ENCODE measurements at regions not wholly inside any gene's neighbourhood (a gene's known extent, or its start where the extent isn't known, plus 50 kb on each side); places are given as distances from the start of the nearest gene placed in this dataset.

- in situ Hi-C loops (cut with HindIII; ENCODE audit: low pct_unique_long_range_greater_than_20kb, low sequenced_read_pairs): no loop called here
- no peak for DNase-seq (ENCODE audit: low read depth, low spot score)
These were observed 83.3 kb upstream of the PAQR3 start for GRCh38 chr4:79022529-79022928.

GRCh38 chr4:79017481-79017880 is 78.2 kb upstream of the PAQR3 start:
- no peak for DNase-seq (ENCODE audit: low read depth, low spot score)
- in situ Hi-C loops (cut with HindIII; ENCODE audit: low pct_unique_long_range_greater_than_20kb, low sequenced_read_pairs): no loop called here

GRCh38 chr4:79016878-79017277 is 77.6 kb upstream of the PAQR3 start:
- DNase-seq (ENCODE audit: low read depth, low spot score): no peak
- in situ Hi-C loops (cut with HindIII; ENCODE audit: low pct_unique_long_range_greater_than_20kb, low sequenced_read_pairs): no loop called here

DNA sequence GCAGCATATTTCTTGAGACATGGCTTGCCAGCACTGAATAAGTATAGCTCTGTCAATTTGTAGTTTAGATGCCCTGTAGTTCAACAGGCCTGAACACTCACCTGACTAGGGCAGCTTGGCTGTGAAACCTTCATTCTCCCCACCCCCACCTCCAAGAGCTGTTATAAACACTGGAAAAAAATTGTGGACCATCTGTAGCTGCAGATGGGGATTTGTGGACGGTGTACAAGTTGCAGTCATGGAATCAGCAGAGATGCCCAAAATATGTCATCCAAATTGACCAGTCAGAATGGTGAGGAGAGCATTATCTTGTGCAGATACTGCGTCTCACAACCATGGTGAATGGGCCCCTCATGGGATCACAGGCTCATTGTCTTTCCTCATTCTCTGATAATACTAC is 76.2 kb upstream of the PAQR3 start:
- DNase-seq (ENCODE audit: low read depth, low spot score): no peak
- in situ Hi-C loops (cut with HindIII; ENCODE audit: low pct_unique_long_range_greater_than_20kb, low sequenced_read_pairs): no loop called here

DNA sequence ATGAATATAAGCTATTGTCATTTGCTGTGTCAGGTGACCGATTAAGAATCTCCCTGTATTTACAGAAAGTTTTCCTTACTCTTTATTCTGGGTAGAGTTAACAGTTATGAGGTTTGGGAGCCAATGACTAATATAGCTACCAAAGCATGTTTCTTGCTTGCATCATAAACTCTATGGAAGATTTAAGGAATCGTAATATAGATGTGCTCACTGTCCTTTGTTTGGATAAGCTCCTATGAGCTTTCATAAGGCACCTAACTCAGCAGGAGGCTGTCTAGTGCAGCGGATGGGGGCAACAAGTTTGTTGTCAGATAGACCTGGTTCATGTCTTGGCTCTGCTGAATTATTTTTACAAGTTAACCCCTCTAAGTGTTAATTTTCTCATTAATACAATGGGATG is 75.0 kb upstream of the PAQR3 start:
- in situ Hi-C loops (cut with HindIII; ENCODE audit: low pct_unique_long_range_greater_than_20kb, low sequenced_read_pairs): no loop called here
- DNase-seq (ENCODE audit: low read depth, low spot score): no peak

GRCh38 chr4:79013756-79014155 is 74.5 kb upstream of the PAQR3 start:
- in situ Hi-C loops (cut with HindIII; ENCODE audit: low pct_unique_long_range_greater_than_20kb, low sequenced_read_pairs): no loop called here
- no peak for DNase-seq (ENCODE audit: low read depth, low spot score)

DNA sequence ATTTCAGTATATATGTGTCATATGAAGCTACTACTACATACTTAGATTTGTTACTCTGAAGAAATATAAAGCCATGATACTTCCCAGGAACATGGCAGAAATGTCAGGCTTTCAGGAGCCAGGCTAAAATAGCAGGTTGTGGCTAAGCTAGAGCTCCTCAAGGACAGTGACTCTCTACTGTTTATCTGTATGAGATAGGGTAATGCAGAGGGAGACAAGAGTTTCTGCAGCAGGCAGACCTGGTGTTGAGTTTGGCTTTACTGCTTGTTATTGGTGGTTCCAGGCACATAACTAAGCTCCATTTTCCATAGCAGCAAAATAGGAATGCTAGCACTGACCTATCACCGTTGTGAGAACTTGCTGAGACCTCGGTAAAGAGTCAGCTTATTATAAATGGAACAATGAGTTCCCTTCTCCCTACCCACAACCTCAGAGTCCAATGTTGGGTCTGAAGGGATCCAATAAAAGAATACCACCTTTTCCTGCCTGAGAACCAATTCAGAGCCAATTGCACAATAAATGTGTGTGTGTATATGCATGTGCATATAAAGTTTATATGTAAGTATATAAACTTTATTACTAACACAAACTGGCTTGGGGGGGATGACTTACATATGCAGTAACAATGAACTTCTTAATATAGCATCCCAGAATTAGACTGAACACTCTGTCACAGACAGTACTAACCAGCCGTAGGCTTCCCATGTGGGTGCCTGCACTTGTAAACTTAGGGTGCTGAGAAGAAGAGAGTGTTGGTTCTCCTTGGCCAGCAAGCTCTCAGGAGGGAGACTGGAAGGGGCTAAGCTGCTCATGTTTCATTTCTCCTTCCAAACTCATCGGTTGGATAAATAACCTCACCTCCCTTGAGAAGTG is 51.9 kb upstream of the PAQR3 start:
- no peak for DNase-seq (ENCODE audit: low read depth, low spot score)
- in situ Hi-C loops (cut with HindIII; ENCODE audit: low pct_unique_long_range_greater_than_20kb, low sequenced_read_pairs): no loop called here

DNA sequence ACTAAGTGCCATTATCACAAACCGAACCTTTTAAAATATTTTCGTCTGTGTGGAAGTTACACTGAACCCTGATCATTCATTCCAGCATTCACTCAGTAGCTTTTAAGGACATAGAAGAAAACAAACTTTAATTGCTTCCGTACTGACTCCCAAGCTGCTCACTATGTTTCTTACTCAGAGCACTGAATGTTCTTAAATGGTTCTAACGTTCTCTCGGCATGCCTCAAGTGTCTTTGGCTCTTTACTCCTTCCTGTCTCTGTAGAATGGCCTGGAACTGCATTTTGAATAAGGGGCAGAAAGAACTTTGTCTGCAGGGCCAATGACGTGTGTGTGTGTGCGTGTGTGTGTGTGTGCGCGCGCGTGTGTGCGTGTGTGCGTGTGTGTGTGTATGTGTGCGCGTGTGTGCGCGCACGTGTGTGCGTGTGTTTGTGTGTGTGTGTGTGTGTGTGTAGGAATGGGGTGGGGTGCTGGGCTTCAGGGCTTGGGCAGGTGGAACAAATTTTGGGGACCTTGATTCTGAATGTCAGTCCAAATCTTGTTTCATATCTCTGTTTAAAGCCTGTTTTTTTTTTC is 50.5 kb upstream of the PAQR3 start:
- in situ Hi-C loops (cut with HindIII; ENCODE audit: low pct_unique_long_range_greater_than_20kb, low sequenced_read_pairs): no loop called here
- DNase-seq (ENCODE audit: low read depth, low spot score): no peak

Measured in SK-MEL-5 (cell line).